GM19324 (cell line): ENCODE measurements at regions not wholly inside any gene's neighbourhood (a gene's known extent, or its start where the extent isn't known, plus 50 kb on each side); places are given as distances from the start of the nearest gene placed in this dataset.
"Not testable (repeated sequence)": the region's sequence is repeated elsewhere in the genome, so short reads cannot be mapped to it uniquely, and the experiment has no call there.

Experiments
- ATAC-seq: cut with Tn5 transposase; IDR thresholded peaks from one replicate; pipeline ENCODE4 v1.9.1; 2021; ENCODE audit warnings: mild to moderate bottlenecking, moderate library complexity; ENCODE audit not compliant: unreplicated experiment, low FRiP score

DNA sequence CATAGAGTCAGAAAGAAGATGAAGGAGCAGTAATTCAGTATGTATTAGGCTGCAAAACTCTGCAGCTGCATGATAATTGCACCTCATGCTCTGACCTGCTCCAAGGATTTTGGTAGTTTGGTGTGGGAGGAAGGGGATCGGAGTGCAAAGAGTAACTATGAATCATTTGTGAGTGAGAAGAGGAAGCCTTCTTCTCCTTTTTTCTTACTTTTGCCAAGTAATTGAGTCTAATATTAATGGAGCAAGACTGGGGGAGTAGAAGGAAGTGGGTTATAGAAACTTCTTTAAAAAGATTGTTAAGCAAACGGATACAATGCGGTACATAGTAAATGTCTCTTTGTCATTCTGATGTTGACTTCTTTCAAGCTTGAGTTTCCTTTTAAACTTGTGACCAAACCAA is 276.5 kb downstream of the EDEM1 start:
- ATAC-seq = no peak

DNA sequence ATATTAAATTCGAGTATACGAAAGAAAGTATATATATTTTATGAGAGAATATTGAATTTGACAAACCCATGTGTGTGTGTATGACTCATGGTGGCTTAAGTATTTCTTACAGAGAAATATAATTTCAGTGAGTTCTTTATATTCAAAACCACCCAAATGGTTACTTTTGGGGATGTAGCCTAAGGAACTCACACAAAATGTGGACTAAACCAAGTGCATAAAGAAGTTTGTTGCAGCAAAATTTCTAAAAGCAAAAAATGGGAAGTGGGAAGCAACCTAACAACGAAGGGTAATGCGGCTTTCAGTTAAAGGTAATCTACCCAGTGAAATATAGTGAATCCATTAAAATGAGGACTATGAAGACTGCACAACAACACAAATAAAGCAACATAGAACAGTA is 277.1 kb downstream of the EDEM1 start:
- ATAC-seq = no peak

DNA sequence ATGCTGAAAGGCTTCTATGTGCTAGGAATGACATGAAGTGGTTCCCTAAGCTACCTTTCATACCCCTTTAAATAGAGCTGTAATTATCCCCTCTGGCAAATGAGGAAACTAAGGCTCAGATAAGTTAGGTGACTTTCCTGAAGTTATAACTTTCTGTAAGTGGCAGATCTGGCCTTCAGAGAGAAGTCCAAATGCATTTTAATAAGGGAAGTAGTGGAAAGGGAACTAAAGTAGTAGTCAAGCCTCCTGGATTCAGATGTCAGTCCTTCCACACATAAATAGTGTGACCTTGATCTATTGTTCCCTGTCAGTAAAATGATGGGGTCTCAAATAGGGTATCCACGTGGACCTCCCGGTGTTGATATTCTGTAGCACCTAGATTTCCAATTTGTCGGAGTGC is 277.7 kb downstream of the EDEM1 start:
- ATAC-seq = no peak

DNA sequence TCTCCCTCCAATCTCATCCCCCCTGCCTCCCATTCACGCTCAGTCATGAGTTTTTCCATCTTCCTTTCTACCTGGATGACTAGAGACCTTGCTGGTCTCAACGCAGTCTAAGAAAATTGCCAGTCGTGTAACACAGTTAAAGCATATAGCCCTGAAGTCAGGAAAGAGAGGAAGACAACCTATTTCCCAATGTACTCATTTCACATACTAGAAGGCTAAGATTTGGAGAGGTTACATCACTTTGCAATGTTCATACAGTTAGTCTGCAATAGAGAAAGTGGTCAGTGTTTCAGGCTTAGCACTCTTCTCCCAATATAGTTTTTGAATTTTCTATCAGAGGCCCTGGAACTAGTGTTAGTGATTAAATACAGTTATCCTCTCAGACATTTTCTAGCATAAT is 278.6 kb downstream of the EDEM1 start:
- no peak for ATAC-seq

DNA sequence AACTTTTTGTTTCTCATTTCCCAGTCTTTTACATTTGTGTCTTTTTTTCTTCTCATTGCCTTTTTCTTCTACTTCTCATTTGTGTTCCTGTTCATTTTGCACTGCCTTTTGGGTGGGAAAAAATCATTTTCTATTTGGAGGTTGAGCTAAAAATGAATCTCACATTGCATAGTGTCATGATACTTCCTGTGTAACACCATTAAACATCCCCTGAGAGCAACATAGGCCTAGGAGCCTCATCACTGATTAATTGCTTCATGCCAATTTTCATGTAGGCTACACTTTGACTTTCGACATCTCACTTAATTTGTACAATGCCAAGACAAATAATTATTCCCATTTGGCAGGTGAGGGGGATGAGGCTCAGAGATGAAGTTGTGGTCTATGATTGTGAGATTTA is 279.2 kb downstream of the EDEM1 start:
- ATAC-seq = no peak

DNA sequence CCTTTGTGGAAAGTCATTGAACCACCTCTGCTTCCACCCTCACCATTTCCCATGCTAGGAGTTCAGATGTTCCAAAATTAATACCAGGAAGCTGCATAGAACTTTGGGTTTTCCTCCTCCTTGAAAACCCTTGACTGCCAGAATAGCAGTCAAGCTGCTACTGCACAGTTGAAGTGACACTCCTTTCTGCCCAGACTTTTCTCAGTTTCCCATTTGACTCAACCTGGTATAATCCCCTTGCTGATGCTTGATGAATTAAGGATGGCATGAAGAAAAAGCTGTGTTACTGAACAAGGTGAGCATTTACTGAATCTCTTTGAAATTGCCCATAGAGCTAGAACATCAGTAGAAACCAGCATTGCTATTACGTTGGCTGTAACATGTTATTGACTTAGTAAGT is 286.0 kb downstream of the EDEM1 start:
- no peak for ATAC-seq

DNA sequence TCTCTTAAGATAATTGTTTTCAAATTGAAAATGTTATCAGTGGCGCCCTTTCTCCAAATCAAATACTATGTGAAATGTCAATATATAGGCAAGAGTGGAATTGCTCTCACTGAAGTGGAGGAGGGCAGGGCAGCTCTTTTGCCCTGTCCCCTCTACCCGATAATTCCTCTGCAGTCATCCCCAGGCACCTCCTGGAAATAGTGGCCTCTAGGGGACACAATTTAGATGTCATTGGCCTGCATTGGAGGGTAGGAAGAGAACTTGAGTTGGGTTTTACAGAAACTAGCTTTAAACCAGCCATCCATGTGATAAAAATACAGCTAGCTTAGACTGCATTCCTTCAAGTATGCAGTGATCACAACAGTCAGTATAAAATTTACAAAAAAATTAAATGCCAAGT is 288.9 kb downstream of the EDEM1 start:
- no peak for ATAC-seq

DNA sequence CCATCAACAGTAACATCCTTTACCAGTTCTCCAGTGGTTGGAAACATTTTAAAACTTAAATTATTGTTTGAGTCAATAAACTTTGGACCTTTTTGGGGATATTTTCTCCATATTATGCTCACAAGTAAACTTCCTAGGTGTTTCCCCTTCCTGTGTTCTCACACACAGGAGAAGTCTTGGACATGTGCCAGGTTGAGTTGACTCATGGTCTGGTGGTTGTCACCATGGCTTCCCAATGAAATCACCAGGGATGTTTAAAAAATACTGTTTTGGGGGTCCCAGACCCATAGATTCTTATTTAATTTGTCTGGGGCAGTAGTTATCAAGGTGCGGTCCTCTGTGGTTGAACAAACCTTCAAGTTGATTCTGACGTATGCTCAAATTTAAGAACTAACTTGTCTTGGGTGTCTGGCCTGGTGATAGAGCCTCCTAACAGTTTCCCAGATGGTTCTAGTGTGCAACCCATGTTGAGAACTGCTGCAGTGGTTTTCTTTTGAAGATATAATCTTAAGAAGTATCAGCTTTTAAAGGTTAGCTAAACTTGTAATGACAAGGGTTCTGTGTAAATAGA is 291.8 kb downstream of the EDEM1 start:
- ATAC-seq = no peak

DNA sequence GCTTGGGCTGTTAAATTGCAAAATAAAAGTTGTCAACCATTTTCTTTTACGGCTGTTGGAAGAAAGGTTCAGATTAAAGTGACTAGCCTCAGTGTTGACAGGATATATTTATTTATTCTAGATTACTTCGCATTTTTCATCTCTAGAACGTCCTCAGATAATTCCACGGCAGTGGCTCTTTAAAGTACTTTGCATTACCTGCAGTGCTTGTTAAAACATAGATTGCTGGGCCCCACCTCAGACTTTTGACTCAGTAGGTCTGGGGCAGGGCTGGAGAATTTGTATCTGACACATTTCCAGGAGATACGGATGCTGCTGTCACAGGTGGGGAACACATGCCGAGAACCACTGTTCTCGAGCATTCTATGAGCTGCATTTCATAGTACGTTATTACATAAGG is 292.7 kb downstream of the EDEM1 start:
- ATAC-seq = no peak

DNA sequence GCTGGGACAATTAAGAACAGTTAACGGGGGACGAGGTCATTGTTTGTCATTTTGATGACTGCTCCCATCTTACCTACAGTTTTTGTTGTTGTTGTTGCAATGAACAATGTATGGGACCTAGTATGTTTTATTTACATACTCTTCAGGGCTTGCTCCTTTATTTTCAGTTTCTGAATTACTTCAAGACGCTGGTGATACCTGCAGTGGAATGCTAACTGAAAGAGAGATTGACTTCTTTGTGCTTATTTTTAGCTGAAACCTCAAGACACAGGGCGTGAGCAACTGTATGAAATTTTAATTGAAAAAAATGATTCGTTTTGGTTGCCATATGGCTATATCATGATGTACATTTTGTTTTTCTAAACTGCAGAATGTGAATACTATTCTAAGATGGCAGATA is 297.9 kb downstream of the EDEM1 start:
- ATAC-seq = peak; percentile 61

DNA sequence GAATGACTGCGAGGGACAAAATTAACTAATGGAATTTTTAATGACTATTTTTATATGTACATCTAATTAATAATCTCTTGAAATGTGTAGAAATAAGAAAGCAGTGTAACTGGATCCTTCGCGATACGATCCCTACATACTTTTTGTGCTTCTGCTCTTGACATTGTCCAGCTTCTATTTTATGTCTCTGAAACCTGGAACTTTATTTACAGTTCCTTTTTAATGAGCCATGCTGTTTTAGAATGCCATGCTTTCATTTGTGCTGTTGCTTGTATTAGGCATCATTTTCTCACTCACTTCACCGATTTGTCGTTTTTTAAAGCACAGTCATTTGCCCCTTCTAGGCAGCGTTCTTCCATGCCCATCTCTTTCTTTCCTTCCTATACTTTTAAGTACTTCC is 301.3 kb downstream of the EDEM1 start:
- no peak for ATAC-seq

DNA sequence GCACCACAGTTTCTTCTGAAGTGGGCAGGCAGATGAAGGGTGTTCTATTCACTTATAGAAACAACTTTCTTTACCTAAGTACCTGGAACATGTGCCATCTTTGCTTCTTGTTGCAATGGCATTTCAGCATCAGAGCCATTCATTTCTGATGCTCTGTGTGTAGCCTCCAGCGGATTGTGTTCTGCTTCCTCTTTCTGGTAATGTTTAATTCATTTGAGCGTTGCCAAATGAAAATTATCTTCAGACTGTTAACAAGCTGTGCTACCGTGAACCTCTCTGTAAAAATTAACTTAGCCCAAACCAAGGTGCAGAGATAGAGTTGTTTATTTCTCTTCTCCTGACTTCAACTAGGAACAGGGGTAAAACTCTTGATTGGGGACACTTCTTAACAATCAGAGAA is 302.0 kb downstream of the EDEM1 start:
- peak; percentile 67 for ATAC-seq

DNA sequence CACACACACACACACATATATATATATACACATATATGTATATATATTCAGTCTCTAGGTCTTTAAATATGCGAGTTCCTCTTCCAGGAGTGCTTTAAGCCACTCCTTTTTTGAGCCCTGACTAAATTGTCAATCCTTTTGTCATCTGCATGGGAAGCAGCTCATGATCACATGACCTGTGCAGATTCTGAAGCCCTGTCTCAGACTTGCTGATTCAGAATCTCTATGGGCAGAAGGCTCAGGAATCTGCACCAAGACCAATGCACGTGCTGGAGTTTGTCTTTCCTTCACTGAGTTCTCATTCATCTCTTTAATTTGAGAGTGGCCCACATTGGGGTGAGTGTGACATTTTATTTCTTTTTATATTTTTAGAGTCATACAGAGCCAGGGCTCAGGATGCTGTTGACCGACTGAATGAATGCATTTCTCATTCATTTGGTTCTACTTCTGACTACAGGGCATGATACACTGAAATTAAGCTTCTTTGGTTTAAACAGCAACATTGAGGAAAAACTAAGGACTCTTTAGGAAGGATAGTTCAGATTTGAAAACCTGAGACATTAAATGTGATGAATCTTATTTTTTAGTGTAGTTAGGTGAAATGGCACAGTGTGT is 307.5 kb downstream of the EDEM1 start:
- ATAC-seq = no peak

DNA sequence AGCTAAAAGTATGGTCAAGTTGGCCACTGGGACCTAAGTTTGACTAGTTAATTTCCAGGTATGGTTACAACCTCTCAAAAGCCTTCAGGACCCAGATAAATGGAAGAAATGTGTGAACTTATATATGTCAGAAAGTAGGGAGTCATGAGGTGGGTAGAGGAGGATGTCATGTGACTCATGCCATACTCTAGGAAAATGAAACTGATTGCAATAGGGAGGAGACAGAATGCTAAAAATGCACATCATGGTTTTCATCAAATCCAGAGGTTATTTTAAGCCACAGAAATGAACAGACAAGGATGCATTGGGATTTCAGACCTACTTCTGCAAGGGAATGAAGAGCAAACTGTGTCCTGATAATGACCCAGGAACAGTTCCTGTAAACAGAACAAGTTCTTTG is 310.0 kb downstream of the EDEM1 start:
- no peak for ATAC-seq

DNA sequence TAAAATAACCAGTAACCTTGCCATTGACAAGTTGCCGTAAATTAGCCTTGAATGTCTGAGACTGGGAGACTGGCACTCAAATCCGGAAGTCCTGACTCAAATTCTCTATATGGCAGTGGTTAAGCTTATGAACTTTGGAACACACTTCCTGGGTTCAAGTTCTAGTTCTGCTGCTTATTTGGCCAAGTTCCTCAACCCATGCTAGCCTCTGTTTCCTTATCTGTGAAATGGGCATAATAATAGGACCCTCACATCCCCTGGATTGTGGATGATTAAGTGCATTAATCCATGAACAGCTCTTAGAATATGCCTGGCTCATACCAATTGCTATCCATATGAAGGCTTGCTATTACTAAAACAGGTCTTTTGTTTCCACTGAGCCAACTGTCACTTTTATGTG is 311.5 kb downstream of the EDEM1 start:
- ATAC-seq = peak; percentile 31

DNA sequence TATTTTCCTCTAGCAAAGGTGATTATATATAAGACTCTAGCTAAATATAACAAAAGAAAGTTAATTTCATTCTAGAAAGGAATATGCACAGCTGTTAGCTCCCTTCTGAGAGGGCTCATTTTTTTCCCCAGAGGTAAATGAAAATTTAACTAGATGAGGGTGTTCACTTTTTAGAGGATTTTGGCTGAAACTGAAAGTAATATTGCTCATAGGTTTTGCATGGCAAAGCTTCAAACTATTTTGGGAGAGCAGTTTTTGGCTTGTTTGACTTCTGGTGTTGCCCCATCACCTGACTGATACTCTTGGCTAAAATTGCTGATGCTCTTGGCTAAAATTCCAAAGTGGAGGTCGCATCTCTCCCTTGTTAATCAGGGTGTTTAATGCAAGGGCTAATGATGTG is 311.9 kb downstream of the EDEM1 start:
- peak; percentile 81 for ATAC-seq

DNA sequence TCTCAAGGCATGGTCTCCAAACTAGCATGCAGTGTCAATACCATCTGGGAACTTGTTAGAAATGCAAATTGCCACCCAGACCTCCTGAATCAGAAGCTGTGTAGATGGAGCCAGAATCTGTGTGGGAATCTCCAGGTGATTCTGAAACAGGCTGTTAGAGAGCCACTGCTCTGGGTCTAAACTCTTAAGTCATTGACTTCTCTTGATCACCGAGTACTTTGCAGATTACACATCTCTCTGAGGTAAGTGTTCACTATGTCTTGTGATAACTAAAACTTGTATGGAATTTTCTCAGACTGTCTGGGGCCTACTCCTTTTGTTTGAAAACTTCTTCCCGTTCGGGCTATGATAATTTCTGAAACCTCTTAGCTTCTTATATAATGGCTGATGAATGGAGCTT is 315.6 kb downstream of the EDEM1 start:
- no peak for ATAC-seq

DNA sequence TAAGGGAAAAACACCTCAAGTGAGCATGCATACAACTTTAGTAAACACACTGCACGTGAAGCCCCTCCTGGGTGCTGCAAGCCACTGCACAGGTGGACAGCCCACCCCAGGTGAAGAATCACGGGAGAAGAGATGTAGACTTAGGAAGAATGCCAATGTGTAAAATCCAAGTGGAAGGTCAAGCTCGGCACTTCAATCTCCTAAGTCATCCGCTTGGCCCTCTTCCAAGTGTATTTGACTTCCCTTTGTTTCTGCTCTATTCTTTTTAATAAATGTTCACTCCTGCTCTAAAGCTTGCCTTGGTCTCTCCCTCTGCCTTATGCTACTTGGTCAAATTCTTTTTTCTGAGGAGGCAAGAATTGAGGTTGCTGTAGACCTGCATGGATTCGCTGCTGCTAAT is 316.6 kb downstream of the EDEM1 start:
- ATAC-seq = no peak

DNA sequence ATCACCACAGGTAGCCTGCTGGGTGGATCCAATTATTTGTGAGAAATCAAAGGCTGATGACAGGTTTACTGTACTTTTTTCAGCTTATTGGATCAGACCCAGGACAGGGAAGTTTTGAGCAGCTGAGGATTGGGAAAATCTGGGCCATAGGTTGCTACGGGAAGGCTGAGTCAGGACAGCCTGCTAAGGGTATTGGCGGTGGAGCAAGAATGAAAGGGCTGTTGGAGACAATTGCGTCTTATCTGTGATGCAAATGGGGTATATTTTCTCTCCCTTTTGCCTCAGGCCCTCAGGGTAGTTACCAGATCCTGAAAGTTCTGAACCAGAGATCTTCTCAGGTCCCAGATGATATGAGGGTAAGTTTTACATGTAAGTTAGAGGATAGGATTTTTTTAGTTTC is 317.7 kb downstream of the EDEM1 start:
- ATAC-seq = no peak

DNA sequence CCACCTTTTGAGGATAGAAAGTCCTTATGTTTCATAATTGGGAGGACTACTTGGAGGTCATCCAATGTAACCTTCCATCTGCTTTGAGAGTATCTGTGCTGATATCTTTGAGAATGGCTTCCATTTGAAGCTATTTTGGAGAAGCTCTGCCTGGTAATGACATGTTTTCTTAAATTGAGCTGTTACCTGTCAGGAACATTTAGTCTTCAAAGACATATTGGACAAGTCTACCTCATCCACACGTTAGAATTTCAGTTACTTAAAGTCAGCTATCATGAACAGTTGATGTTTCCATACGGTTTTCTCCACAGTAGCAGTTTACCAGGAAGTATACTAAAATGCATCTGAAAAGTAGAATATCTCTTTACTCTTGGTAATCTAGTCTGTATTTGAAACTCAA is 318.5 kb downstream of the EDEM1 start:
- no peak for ATAC-seq

DNA sequence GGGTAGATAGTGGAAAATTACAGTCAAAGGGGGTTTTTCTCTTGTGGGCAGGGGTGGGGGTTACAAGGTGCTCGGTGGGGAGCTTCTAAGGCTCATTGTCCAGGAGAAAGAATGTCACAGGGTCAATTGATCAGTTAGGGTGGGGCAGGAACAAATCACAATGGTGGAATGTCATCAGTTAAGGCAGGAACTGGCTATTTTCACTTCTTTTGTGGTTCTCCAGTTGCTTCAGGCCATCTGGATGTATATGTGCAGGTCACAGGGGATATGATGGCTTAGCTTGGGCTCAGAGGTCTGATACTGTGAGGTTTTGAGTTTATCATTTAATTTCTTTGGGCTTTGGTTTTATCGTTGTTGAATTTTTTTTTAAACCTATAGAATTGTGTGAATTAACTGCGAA is 321.4 kb downstream of the EDEM1 start:
- ATAC-seq = not testable (repeated sequence)

DNA sequence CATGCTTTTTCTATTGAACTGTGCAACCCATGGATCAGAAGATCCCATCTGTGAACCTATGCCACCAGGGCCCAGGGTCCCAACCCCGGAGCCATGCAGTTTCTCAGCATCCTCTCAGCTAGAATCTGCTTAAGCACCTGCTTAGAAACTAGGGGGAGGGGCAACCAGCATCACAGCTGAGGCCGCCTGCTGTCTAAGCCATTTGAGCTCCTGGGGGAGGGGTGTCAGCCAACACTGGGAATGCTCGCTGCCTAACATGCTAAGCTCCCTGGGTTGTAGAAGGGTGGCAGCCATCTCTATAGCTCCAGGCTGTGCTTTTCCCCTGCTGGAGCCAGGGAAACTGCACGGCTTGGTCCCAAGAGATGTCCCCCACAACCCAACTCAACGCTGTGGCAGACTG is 322.8 kb downstream of the EDEM1 start:
- ATAC-seq = no peak

DNA sequence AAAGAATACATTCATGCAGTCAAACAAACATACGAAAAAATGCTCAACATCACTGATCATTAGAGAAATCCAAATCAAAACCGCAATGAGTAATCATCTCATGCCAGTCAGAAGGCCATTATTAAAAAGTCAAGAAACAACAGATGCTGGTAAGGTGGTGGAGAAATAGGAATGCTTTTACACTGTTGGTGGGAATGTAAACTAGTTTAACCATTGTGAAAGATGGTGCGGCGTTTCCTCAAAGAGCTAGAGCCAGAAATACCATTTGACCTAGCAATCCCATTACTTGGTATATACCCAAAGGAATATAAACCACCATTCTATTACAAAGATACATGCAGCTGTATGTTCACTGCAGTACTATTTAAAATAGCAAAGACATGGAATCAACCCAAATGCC is 330.4 kb downstream of the EDEM1 start:
- ATAC-seq = no peak
